ENCODE measurements at regions not wholly inside any gene's neighbourhood (a gene's known extent, or its start where the extent isn't known, plus 50 kb on each side); places are given as distances from the start of the nearest gene placed in this dataset.

DNA sequence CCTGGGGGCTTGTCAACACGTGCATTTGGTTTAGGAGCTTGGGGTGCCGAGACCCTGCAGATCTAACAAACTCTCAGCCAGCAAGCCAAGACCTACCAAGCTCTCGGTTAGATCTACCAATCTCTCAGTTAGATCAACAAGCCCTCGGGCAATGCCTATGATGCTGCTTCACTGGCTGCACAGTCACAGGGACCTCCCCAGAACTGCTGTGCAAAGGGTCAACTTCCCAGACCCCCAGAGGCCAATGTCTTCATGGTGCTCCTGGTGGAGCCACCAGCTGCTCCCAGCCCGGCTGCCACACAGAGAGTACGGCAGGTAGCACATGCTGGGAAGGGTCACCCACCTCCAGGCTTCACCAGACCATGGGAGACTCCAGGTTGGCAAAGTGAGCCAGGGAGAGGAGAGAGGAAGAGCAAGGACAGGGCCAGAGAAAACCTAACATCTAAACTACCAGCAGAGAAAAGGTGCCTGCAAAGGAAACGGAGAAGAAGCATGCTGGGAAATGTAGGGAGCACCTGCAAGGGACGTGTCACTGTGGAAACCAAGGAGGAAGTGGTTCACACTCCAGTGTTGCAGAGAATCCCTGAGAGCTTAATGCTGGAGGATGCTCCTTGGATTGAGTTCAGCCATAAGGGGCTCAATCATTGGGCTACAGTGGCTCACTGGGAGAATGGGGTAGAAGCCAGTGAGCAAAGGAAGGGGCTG is 51.5 kb upstream of the GDF10 start:
- no peak for TF ChIP-seq POLR2A (IDR thresholded peaks at IDR 0.05)
- TF ChIP-seq, protein P1, sequence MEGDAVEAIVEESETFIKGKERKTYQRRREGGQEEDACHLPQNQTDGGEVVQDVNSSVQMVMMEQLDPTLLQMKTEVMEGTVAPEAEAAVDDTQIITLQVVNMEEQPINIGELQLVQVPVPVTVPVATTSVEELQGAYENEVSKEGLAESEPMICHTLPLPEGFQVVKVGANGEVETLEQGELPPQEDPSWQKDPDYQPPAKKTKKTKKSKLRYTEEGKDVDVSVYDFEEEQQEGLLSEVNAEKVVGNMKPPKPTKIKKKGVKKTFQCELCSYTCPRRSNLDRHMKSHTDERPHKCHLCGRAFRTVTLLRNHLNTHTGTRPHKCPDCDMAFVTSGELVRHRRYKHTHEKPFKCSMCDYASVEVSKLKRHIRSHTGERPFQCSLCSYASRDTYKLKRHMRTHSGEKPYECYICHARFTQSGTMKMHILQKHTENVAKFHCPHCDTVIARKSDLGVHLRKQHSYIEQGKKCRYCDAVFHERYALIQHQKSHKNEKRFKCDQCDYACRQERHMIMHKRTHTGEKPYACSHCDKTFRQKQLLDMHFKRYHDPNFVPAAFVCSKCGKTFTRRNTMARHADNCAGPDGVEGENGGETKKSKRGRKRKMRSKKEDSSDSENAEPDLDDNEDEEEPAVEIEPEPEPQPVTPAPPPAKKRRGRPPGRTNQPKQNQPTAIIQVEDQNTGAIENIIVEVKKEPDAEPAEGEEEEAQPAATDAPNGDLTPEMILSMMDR (IDR thresholded peaks at IDR 0.05) = no peak
- no peak for TF ChIP-seq EP300 (IDR thresholded peaks at IDR 0.05)
- TF ChIP-seq POLR2AphosphoS5 (IDR thresholded peaks at IDR 0.05) = no peak
